CD4-positive, alpha-beta T cell (primary cell): ENCODE measurements at regions not wholly inside any gene's neighbourhood (a gene's known extent, or its start where the extent isn't known, plus 50 kb on each side); places are given as distances from the start of the nearest gene placed in this dataset.

Experiments used
- ATAC-seq: fragments of 200-7000 bp; cut with Tn5 transposase; one replicate; pipeline ENCODE4 v1.10.0; 2022; ENCODE audit warnings: mild to moderate bottlenecking; ENCODE audit not compliant: poor library complexity
- CTCF ChIA-PET: fragments of 350-600 bp; sonication (Branson Sonifier 250); formaldehyde crosslinking; loops from one replicate; lab custom pipeline; 2021; ENCODE audit warnings: antibody characterized with exemption, inconsistent platforms; lab: Charles Lee
- POLR2A ChIA-PET: fragments of 350-600 bp; sonication (Branson Sonifier 250); formaldehyde crosslinking; loops from one replicate; lab custom pipeline; 2021; ENCODE audit warnings: antibody characterized with exemption, inconsistent platforms; lab: Charles Lee
- DNase-seq, 14 experiments: peaks; one replicate each; pipeline ENCODE4 v3.0.0-alpha.2; 2013 to 2020; ENCODE audit warnings: mixed read lengths in 2 of 14
- H3K27ac ChIP-seq, 2 donors: one replicate each; pipeline versions ENCODE4 v1.5.1 to v1.7.0; 2013; ENCODE audit warnings: low read length in 2 of 2, low read depth in 1 of 2, mild to moderate bottlenecking in 1 of 2
- H3K27me3 ChIP-seq, 2 experiments: 1 replicate in 1 of 2; 2 replicates in 1 of 2; pipeline versions ENCODE4 v1.6.1 to v1.7.0; 2013; ENCODE audit warnings: low read length in 2 of 2, control low read depth in 1 of 2, mild to moderate bottlenecking in 1 of 2, moderate library complexity in 1 of 2; ENCODE audit not compliant: insufficient read depth in 2 of 2, control insufficient read depth in 1 of 2
- H3K36me3 ChIP-seq: one replicate; pipeline ENCODE4 v1.6.1; 2013; ENCODE audit warnings: low read length, control low read depth; ENCODE audit not compliant: insufficient read depth
- H3K4me1 ChIP-seq: one replicate; pipeline ENCODE4 v1.6.1; 2013; ENCODE audit warnings: low read length, control low read depth; ENCODE audit not compliant: insufficient read depth
- H3K4me3 ChIP-seq: one replicate; pipeline ENCODE4 v1.5.1; 2013; ENCODE audit warnings: mild to moderate bottlenecking, low read length, moderate library complexity
- H3K9me3 ChIP-seq, 2 experiments: 1 replicate in 1 of 2; 2 replicates in 1 of 2; pipeline versions ENCODE4 v1.6.1 to v1.7.0; 2013; ENCODE audit warnings: low read length in 2 of 2, mild to moderate bottlenecking in 2 of 2, control low read depth in 1 of 2, moderate library complexity in 1 of 2; ENCODE audit not compliant: control insufficient read depth in 1 of 2, insufficient read depth in 1 of 2
- H3K27ac Mint-ChIP-seq: one replicate; pipeline ENCODE4 v1.8.0; 2020; ENCODE audit warnings: mixed read lengths
- H3K27me3 Mint-ChIP-seq: one replicate; pipeline ENCODE4 v1.8.0; 2021; ENCODE audit warnings: mixed read lengths
- H3K36me3 Mint-ChIP-seq: one replicate; pipeline ENCODE4 v1.8.0; 2021; ENCODE audit warnings: low read depth, mixed read lengths
- H3K4me1 Mint-ChIP-seq: one replicate; pipeline ENCODE4 v1.8.0; 2021; ENCODE audit warnings: low read depth, mixed read lengths
- H3K4me3 Mint-ChIP-seq: one replicate; pipeline ENCODE4 v1.8.0; 2020; ENCODE audit warnings: mild to moderate bottlenecking, mixed read lengths
- H3K9me3 Mint-ChIP-seq: one replicate; pipeline ENCODE4 v1.8.0; 2020; ENCODE audit warnings: mixed read lengths
- CTCF ChIP-seq: fragments of 200-600 bp; IDR thresholded peaks from one replicate; pipeline ENCODE4 v1.8.0; 2022; ENCODE audit warnings: antibody characterized with exemption, mild to moderate bottlenecking
- intact Hi-C, 2 experiments: fragments of 100-400 bp; cut with DNase I in 1 of 2; cut with micrococcal nuclease in 1 of 2; formaldehyde crosslinking; loops; one replicate each; pipeline versions ENCODE4 v1.15.1 to v1.9.0; 2023 to 2025; cut with DNase I, micrococcal nuclease

- Mint-ChIP-seq H3K27me3 (peaks cover 27% of the 10 kb centered on the region), H3K9me3 (no peaks in the 10 kb centered on the region), H3K36me3 (no peaks in the 10 kb centered on the region), H3K27ac (no peak overlapping the region), H3K4me3 (no peak overlapping the region), H3K4me1 (peaks cover 5% of the 10 kb centered on the region)
- Histone ChIP-seq H3K36me3 (no peaks in the 10 kb centered on the region), H3K9me3 (peaks cover 0 to 12% of the 10 kb centered on the region in 2 experiments), H3K27ac (no peak overlapping the region), H3K4me1 (peaks cover 12% of the 10 kb centered on the region), H3K27me3 (peaks cover 27 to 29% of the 10 kb centered on the region in 2 experiments), H3K4me3 (no peak overlapping the region)
- CTCF ChIA-PET: no interaction called here
- no peak for DNase-seq
- intact Hi-C loops: no loop called here
- POLR2A ChIA-PET: no interaction called here
- no peak for TF ChIP-seq CTCF
- no peak for ATAC-seq
Measured at GRCh38 chr16:85466989-85467388, 146.1 kb upstream of the GSE1 start.

GRCh38 chr16:85469929-85470590 is 143.1 kb upstream of the GSE1 start:
- Mint-ChIP-seq H3K4me1 (no peaks in the 10 kb centered on the region), H3K9me3 (no peaks in the 10 kb centered on the region), H3K27me3 (peaks cover 15% of the 10 kb centered on the region), H3K36me3 (no peaks in the 10 kb centered on the region), H3K27ac (no peak overlapping the region), H3K4me3 (no peak overlapping the region)
- TF ChIP-seq CTCF: no peak
- H3K27ac ChIP-seq: no peak overlapping the region
- no peak overlapping the region for H3K4me3 ChIP-seq
- no peak for ATAC-seq
- H3K4me1 ChIP-seq: no peaks in the 10 kb centered on the region
- no peak for DNase-seq
- intact Hi-C loops: no loop called here
- no peaks in the 10 kb centered on the region for H3K36me3 ChIP-seq
- ChIA-PET POLR2A (no interaction called here), CTCF (no interaction called here)
- peaks cover 3 to 4% of the 10 kb centered on the region in 2 experiments for H3K27me3 ChIP-seq
- H3K9me3 ChIP-seq: no peaks in the 10 kb centered on the region

GRCh38 chr16:85470873-85471272 is 142.2 kb upstream of the GSE1 start:
- no peak for TF ChIP-seq CTCF
- no peaks in the 10 kb centered on the region for H3K27me3 ChIP-seq
- no peaks in the 10 kb centered on the region for H3K36me3 ChIP-seq
- H3K4me1 ChIP-seq: no peaks in the 10 kb centered on the region
- H3K36me3 Mint-ChIP-seq: no peaks in the 10 kb centered on the region
- no peak overlapping the region for H3K4me3 Mint-ChIP-seq
- no peak overlapping the region for H3K27ac Mint-ChIP-seq
- H3K4me3 ChIP-seq: no peak overlapping the region
- intact Hi-C loops: no loop called here
- H3K9me3 ChIP-seq: no peaks in the 10 kb centered on the region
- no peaks in the 10 kb centered on the region for H3K9me3 Mint-ChIP-seq
- H3K27ac ChIP-seq: no peak overlapping the region
- H3K4me1 Mint-ChIP-seq: no peaks in the 10 kb centered on the region
- H3K27me3 Mint-ChIP-seq: peaks cover 9% of the 10 kb centered on the region
- ChIA-PET CTCF (no interaction called here), POLR2A (no interaction called here)
- ATAC-seq (no peak), DNase-seq (no peak)
